Stimulated activated CD4-positive, alpha-beta T cell treated with anti-CD3 and anti-CD28 coated beads, Interleukin-1b, Interleukin-23, amount 100 ng/mL, for 1 hour (primary cell): ENCODE measurements at regions not wholly inside any gene's neighbourhood (a gene's known extent, or its start where the extent isn't known, plus 50 kb on each side); places are given as distances from the start of the nearest gene placed in this dataset.
"Not testable (repeated sequence)": the region's sequence is repeated elsewhere in the genome, so short reads cannot be mapped to it uniquely, and the experiment has no call there.

Experiments used
- DNase-seq, 2 donors: peaks; one replicate each; pipeline ENCODE4 v3.0.0-alpha.2; 2020; ENCODE audit warnings: low read depth in 2 of 2

DNA sequence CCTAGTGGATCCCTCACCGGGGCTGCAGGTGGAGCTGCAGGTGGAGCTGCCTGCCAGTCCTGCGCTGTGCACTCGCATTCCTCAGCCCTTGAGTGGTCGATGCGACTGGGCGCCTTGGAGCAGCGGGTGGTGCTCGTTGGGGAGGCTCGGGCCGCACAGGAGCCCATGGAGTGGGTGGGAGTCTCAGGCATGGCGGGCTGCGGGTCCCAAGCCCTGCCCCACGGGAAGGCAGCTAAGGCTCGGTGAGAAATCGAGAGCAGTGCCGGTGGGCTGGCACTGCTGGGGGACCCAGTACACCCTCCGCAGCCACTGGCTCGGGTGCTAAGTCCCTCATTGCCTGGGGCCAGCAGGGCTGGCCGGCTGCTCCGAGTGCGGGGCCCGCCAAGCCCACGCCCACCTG is 351.8 kb upstream of the CITED2 start:
- not testable (repeated sequence) for DNase-seq

DNA sequence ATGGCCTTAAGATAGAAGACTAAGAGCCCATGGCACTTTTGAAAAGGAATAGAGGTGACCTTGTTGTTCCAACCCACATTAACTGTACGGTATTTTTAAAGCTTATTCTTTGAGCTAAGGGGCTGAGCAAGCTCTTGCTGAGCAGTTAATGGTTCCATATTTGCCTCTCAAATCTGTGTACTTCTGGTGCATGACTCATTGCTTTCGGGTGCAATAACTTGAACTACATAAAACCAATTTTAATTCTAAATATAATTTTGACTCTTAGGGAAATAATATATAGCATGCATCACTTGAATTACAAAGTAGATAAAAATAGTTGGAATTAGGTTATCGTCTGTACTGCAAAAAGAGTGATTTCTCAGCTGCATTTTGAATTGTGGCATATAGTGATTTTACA is 348.1 kb upstream of the CITED2 start:
- no peak for DNase-seq

DNA sequence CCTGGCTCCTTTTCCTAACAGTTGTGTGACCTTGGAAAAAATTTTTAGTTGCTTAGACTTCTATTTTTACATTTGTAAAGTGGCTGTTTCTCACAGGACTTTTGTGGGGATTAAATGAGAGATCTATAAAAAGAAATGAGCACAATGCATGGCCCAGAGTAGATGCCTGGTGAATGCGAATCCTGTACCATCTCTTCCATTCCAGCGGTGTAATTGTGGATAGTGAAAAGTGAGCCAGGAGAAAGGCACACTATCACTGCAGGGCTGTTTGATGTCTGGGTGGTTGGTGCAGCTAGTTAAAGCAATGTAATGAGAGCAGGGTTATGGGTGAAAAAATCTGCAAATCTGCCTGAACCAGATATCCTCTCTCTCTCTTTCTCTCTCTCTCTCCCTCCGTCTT is 347.5 kb upstream of the CITED2 start:
- DNase-seq = no peak

GRCh38 chr6:139713900-139714506 is 339.6 kb upstream of the CITED2 start:
- DNase-seq = no peak

- no peak for DNase-seq
These were observed 339.0 kb upstream of the CITED2 start for GRCh38 chr6:139713424-139713823.

- DNase-seq = no peak
These were observed 338.4 kb upstream of the CITED2 start for GRCh38 chr6:139712830-139713229.

DNA sequence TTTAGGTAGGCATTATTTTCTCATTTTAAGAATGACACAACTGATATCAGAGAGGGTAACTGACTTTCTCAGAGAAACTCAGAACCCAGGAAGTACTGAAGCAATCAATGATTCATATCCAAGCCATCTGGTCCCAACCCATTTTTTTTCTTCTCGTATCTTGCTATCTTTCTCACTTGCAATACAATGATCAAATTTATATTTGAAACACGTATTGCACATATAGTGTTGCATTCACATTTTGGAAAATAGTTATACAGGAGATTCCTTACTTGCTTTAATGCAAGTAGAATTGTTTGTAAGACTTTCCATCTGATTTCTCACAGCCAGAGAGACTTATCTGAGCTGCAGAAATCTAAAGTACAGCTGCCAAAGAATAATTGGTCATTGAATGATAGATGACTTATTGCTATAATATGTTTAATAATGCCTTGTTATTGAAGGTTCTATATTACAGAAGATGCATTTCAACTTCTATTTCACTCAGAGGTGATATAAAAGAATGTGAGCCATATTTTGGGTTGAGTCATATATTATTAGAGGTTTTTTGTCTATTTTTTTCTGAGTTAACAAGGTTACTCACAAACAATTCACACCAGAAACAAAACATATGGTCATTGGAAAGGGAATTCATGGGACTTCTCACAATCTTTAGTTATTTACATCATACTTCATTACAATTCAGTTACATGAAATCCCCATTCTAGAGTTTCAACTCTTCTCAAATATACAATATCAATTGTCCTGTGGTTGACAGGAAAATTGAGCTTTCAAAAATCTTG is 337.5 kb upstream of the CITED2 start:
- DNase-seq = no peak

- DNase-seq = no peak
These were observed 336.1 kb upstream of the CITED2 start for GRCh38 chr6:139710556-139710955.

DNA sequence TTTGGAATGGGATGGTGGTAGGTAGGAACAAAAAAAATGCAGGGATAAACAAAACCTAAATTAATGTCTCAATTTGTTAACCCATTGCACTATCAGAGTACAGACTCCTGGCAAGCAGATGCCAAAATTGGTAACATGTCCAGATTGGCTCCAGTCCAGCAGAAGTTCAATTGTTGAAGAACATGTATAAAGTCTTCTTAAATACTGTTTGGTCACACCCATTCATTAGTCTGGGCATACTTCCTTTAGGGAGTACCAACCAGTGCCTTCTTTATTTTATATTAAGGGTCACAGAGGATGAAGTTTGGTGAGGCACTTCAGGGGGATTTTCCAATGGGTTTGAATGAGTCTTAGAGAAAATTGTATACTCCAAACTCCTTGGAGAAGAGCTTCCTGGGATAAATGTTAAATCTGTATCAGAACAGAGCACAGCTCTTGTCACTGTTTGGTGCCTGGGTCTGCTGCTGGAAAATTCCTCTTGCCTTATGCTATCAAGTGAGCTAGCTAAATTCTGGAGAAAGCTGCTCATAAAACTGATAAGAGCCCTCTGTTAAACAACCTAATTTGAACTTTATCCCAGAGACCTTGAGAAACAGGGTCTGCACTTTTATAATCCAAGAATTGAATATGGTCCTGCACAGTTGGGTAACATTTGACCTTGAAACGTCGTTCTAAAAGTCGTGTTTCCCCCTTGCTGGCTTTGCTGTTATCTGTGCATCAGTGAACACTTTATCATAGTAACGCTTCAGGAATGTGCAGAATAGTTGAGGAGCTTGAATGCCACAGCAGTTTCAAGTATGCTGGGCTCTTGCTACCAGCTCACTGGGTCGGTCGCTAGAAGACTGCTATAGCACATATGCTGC is 334.1 kb upstream of the CITED2 start:
- DNase-seq = no peak

DNA sequence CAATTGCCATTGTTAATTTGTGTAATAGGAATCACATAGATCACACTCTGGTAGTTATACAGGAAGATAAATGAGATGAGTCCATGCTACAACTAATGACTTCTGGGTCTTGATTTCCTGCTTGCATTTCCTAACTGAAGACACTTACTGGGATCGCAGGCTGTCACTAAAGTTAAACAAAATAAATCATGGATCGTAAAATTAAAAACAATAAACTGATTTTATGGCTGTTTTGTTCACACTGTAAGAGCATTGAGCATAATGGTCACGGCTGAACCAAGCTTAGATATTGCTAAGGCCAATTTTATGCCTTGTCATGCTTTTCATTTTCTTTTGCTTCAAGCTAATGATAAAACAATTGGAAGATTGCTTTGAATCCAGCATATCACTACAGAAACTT is 332.5 kb upstream of the CITED2 start:
- no peak for DNase-seq

- no peak for DNase-seq
These were observed 330.8 kb upstream of the CITED2 start for GRCh38 chr6:139705284-139705683.

DNA sequence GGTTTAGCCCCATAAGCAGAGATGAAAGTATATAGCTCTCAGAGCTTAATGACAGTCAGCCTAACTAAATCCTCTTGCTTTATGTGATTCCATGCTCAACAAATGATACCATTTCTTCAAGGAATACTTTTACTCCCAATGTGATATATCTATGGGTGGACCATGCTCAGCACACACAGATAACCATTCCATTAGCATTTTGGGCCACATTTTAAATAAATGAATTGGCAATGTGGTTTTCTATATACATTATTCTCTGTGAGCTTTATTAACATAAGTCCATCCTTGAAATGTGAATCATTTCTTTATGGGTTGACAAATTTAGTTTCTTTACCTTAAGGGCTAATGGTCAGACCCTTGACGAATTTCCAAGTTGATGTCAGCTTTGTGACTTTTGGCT is 329.3 kb upstream of the CITED2 start:
- no peak for DNase-seq

- DNase-seq = no peak
These were observed 328.3 kb upstream of the CITED2 start for GRCh38 chr6:139702706-139703105.

GRCh38 chr6:139701695-139702094 is 327.2 kb upstream of the CITED2 start:
- no peak for DNase-seq

- no peak for DNase-seq
These were observed 326.6 kb upstream of the CITED2 start for GRCh38 chr6:139701003-139701402.

DNA sequence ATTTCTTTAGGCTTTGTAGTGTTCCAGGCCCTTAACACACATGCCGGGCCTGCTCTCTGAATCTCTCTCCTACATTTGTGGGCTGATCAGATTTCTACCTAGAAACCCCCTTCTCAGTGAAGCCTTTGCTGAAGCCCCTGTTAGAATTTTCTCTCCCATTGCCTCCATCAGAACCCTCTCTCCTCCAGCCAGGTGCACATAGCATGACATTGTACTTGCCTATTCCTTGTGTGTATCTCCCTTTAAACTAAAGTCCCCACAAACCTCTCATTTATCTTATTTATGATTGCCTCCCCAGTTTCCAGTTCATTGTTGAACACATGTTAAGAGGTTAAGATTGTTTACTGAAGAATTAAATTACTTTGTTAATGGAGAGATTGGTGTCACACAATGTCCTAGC is 325.5 kb upstream of the CITED2 start:
- DNase-seq = no peak

GRCh38 chr6:139699335-139699734 is 324.9 kb upstream of the CITED2 start:
- no peak for DNase-seq

DNA sequence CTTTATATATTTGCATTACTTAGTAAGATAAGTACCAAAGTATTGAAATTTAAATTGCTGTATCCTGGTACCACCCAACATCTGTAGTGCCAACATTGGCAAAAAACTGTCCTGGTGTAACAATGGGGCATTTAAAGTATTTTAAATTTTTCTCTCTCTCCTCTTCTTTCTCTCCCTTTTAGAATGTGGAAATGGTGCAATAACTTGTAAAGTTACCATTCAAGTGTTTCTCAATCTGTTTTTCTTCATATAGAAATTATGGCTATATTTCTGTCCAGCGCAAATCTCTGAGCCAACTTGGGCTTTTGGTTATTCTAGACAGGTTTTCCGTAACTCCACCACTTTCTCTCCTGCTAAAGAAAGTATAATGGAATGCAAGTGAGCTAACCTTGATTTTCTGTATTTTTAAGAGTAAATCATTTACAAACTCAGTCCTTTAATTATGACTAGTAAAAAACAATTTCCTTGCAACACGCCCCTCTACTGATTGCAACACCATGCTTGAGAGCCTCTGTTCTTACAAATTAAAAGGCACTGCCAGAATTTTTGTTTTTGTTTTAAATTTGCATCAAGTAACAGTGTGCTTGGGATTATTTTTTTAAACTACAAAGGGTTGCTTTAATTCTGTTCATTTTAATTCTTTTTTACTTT is 324.2 kb upstream of the CITED2 start:
- DNase-seq = no peak

DNA sequence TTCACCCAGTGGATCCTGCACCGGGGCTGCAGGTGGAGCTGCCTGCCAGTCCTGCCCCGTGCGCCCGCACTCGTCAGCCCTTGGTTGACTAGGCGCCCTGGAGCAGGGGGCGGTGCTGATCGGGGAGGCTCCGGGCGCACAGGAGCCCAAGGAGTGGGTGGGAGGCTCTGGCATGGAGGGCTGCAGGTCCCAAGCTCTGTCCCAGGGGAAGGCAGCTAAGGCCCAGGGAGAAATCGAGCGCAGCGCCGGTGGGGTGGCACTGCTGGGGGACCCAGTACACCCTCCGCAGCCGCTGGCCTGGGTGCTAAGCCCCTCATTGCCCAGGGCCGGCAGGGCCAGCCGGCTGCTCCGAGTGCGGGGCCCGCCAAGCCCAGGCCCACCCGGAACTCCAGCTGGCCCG is 323.4 kb upstream of the CITED2 start:
- DNase-seq = not testable (repeated sequence)

DNA sequence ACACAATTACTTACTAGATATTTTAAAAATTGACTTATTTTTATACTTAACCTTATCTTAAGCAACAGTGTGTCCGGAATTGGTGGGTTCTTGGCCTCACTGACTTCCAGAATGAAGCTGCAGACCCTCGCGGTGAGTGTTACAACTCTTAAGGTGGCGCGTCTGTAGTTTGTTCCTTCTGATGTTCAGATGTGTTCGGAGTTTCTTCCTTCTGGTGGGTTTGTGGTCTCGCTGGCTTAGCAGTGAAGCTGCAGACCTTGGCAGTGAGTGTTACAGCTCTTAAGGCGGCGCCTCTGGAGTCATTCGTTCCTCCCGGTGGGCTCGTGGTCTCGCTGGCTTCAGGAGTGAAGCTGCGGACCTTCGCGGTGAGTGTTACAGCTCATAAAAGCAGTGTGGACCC is 322.5 kb upstream of the CITED2 start:
- not testable (repeated sequence) for DNase-seq

DNA sequence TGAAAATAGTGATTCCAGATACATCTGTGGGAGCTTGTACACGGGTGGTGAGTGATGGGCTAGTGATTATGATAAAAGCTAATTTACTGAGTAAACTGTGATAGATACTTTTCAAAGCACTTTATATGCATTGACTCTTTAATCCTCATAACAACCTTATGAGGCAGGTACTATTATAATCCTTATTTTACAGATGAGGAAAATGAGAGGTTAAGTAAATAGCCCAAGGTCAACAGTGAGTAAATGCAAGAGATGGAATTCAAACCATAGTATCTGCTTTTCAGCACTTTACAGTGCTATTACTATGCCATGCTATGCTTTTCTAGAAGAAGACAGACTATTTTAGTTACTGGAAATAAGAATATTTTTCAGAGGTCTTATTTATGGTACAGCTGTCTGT is 320.9 kb upstream of the CITED2 start:
- DNase-seq = no peak

GRCh38 chr6:139693735-139694134 is 319.3 kb upstream of the CITED2 start:
- no peak for DNase-seq
